Spleen (tissue), 7 donors: ENCODE measurements at regions not wholly inside any gene's neighbourhood (a gene's known extent, or its start where the extent isn't known, plus 50 kb on each side); places are given as distances from the start of the nearest gene placed in this dataset.

Source experiments
- CTCF ChIP-seq, 11 experiments: fragments of 200-600 bp in 7 of 11; fragments of 450-650 bp in 4 of 11; sonication (generic) in 4 of 11; IDR thresholded peaks in 8 of 11; conservative IDR thresholded peaks in 3 of 11; 1 replicate in 7 of 11; 2 replicates in 4 of 11; pipeline versions ENCODE4 v1.4.0 to v1.8.0; 2016 to 2021; ENCODE audit warnings: antibody characterized with exemption in 11 of 11, inconsistent platforms in 4 of 11, mild to moderate bottlenecking in 1 of 11
- POLR2A ChIP-seq, 3 donors: fragments of 450-650 bp; IDR thresholded peaks; one replicate each; pipeline ENCODE4 v1.5.1; 2017; ENCODE audit warnings: antibody characterized with exemption in 3 of 3, mild to moderate bottlenecking in 1 of 3
- donor health status: DM: no; HTN: no; CAD: no; lungs with moderate emphysema.
- donor health status: DM: no; HTN: no; CAD: no.
- donor health status: DM: no; HTN: no; CAD: no.

GRCh38 chr11:70854201-70854600 lies 398.2 kb downstream of the SHANK2 start:
- TF ChIP-seq CTCF (IDR thresholded peaks at IDR 0.05 in 8 of 11, conservative IDR thresholded peaks at IDR 0.05 in 3 of 11) = no peak
- no peak for TF ChIP-seq POLR2A (IDR thresholded peaks at IDR 0.05)
